NB4 (cell line): ENCODE measurements at regions not wholly inside any gene's neighbourhood (a gene's known extent, or its start where the extent isn't known, plus 50 kb on each side); places are given as distances from the start of the nearest gene placed in this dataset.

Source experiments
- DNase-seq: peaks from one replicate; pipeline ENCODE4 v3.0.0; 2010; ENCODE audit warnings: low read depth
- H3K4me3 ChIP-seq: one replicate; pipeline ENCODE4 v1.5.1; 2011; ENCODE audit warnings: mild to moderate bottlenecking, low read depth, low read length, moderate library complexity
- CTCF ChIP-seq: IDR thresholded peaks from one replicate; pipeline ENCODE4 v1.5.1; 2012; ENCODE audit warnings: low read depth, low read length
- MAX ChIP-seq: IDR thresholded peaks from 2 replicates; pipeline ENCODE4 v1.6.1; 2011; ENCODE audit warnings: low read depth, low read length
- MYC ChIP-seq: IDR thresholded peaks from 2 replicates; pipeline ENCODE4 v1.6.1; 2011; ENCODE audit warnings: low read depth, low read length
- POLR2A ChIP-seq: IDR thresholded peaks from 2 replicates; pipeline ENCODE4 v1.6.1; 2011; ENCODE audit warnings: mild to moderate bottlenecking; ENCODE audit not compliant: insufficient read length; ENCODE audit errors: extremely low read depth

GRCh38 chr3:144164352-144164751 lies 192.7 kb downstream of the DIPK2A start:
- no peak for TF ChIP-seq POLR2A
- TF ChIP-seq MAX = no peak
- no peak for TF ChIP-seq CTCF
- no peak for TF ChIP-seq MYC
- DNase-seq = no peak
- H3K4me3 ChIP-seq = no peak overlapping the region

GRCh38 chr3:144165482-144165881 lies 193.9 kb downstream of the DIPK2A start:
- no peak overlapping the region for H3K4me3 ChIP-seq
- no peak for DNase-seq

GRCh38 chr3:144167634-144168033 lies 196.0 kb downstream of the DIPK2A start:
- no peak for DNase-seq
- no peak overlapping the region for H3K4me3 ChIP-seq
- TF ChIP-seq CTCF (no peak), POLR2A (no peak), MYC (no peak), MAX (no peak)

More at GRCh38 chr3:144165482-144165881, 193.9 kb downstream of the DIPK2A start:
- TF ChIP-seq MYC = no peak
- no peak for TF ChIP-seq MAX
- no peak for TF ChIP-seq POLR2A
- no peak for TF ChIP-seq CTCF

GRCh38 chr3:144173491-144173890 lies 201.9 kb downstream of the DIPK2A start:
- H3K4me3 ChIP-seq = no peak overlapping the region
- DNase-seq = no peak
- TF ChIP-seq POLR2A (no peak), CTCF (no peak), MAX (no peak)

GRCh38 chr3:144175644-144176425 lies 204.2 kb downstream of the DIPK2A start:
- no peak for DNase-seq
- no peak overlapping the region for H3K4me3 ChIP-seq
- TF ChIP-seq MYC (no peak), POLR2A (no peak), CTCF (no peak), MAX (no peak)
